WI38 (cell line): ENCODE measurements at regions not wholly inside any gene's neighbourhood (a gene's known extent, or its start where the extent isn't known, plus 50 kb on each side); places are given as distances from the start of the nearest gene placed in this dataset.
"Not testable (repeated sequence)": the region's sequence is repeated elsewhere in the genome, so short reads cannot be mapped to it uniquely, and the experiment has no call there.

ENCODE experiments used
- H3K4me3 ChIP-seq: 2 replicates; pipeline ENCODE4 v1.5.1; 2011; ENCODE audit warnings: low read depth, mild to moderate bottlenecking, control low read depth, low read length
- CTCF ChIP-seq: IDR thresholded peaks from 2 replicates; pipeline ENCODE4 v1.5.1; 2012; ENCODE audit warnings: low read depth, mild to moderate bottlenecking, control low read depth, low read length

DNA sequence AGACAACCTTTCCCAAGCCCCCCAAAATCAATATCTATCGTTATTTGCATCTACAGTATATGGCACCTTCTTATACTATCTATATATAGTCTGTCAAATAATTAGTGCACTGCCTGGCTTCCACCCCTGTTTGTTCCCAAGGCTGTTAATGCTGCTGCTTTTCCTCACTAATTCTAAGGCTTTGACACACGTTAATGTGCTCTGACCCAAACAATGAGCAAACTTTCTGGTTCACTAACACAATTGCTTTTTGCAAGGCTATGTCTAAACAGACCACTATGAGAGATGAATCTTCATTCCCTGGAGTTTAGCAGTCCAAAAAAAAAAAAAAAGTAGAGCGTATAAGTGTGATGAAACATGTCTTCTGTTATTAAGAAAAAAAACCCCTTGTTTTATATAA lies 360.9 kb upstream of the AGA start:
- TF ChIP-seq CTCF = no peak
- H3K4me3 ChIP-seq = no peak overlapping the region

GRCh38 chr4:177809791-177810190 lies 367.6 kb upstream of the AGA start:
- TF ChIP-seq CTCF = no peak
- H3K4me3 ChIP-seq = no peak overlapping the region

GRCh38 chr4:177810220-177810619 lies 368.0 kb upstream of the AGA start:
- no peak for TF ChIP-seq CTCF

DNA sequence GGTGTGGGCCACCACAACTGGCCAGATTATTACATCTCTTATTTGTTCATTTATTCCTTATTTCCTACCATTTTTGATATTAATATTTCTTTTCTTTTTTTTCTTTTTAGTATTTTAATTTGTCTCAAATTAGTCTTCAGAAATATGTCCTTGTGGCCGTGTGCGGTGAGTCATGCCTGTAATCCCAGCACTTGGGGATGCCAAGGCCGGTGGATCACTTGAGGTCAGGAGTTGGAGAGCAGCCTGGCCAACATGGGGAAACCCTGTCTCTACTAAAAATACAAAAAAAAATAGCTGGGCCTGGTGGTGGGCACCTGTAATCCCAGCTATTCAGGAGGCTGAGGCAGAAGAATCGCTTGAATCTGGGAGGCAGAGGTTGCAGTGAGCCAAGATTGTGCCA lies 376.2 kb upstream of the AGA start:
- not testable (repeated sequence) for H3K4me3 ChIP-seq

More at GRCh38 chr4:177810220-177810619, 368.0 kb upstream of the AGA start:
- H3K4me3 ChIP-seq = no peak overlapping the region

GRCh38 chr4:177826973-177827372 lies 384.7 kb upstream of the AGA start:
- no peak for TF ChIP-seq CTCF

DNA sequence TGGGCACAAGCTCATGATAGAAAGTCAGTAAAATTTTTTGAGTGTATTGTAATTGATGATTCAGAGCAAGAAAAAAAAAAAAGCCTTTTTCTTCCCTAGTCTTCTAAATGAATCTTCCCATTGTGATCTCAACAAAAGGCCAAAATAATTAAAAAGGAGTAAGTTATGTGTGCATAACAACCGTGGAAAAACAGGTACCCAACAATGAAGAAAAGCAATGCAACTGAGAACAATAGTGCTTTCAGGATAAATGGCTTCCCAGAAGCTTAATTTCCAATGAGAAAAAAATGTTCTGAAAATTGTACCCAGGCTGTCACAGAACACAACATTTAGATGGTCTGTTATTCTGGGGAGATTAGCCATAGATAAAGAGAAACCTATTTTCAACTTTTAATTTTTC lies 399.0 kb upstream of the AGA start:
- TF ChIP-seq CTCF = no peak
- H3K4me3 ChIP-seq = no peak overlapping the region

More at GRCh38 chr4:177826973-177827372, 384.7 kb upstream of the AGA start:
- H3K4me3 ChIP-seq = no peak overlapping the region

GRCh38 chr4:177853229-177853628 lies 411.0 kb upstream of the AGA start:
- no peak for TF ChIP-seq CTCF
- no peak overlapping the region for H3K4me3 ChIP-seq

DNA sequence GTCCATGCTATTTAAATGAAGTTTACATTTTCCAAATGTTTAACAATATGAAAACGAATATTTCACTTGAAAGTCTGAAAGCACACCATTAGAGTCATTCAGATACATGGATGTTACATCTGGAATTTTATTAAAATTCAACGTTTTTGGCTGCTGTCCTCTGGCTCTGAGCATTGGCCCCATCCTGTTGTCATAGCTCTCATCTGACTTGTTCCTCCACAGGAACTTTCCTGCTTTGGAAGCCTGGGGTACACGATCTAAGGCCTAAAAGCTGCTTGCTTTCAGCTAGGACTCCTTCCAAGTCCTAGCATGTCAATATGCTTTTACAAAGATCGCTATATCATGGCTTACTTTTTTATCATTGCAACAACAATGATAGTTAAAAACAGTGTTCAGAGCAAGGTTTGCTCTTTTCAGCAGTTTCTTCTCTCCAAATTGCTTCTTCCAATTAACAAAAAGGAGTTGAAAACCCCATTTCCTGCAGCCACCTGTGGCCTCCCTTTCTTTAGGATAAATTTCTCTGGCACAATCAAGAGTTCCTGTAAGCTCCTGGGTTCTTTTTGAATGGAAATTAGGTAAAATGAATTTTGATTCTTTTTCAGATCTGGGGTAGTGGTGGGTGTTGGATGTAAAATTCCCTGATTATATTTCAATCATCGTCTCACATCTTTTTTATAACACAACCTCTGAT lies 413.4 kb upstream of the AGA start:
- TF ChIP-seq CTCF = no peak
- no peak overlapping the region for H3K4me3 ChIP-seq
